Loucy (cell line): ENCODE measurements at regions not wholly inside any gene's neighbourhood (a gene's known extent, or its start where the extent isn't known, plus 50 kb on each side); places are given as distances from the start of the nearest gene placed in this dataset.

ENCODE experiments used
- EZH2phosphoT487 ChIP-seq: fragments of 200-600 bp; IDR thresholded peaks from 2 replicates; pipeline ENCODE4 v1.6.1; 2018; ENCODE audit warnings: antibody characterized with exemption, mild to moderate bottlenecking, moderate library complexity, borderline replicate concordance
- TF ChIP-seq, protein P1 (sequence below): fragments of 200-600 bp; sonication (generic); conservative IDR thresholded peaks from 2 replicates; pipeline ENCODE4 v1.5.1; 2014; ENCODE audit warnings: mild to moderate bottlenecking, antibody characterized with exemption, low read length

- TF ChIP-seq, protein P1, sequence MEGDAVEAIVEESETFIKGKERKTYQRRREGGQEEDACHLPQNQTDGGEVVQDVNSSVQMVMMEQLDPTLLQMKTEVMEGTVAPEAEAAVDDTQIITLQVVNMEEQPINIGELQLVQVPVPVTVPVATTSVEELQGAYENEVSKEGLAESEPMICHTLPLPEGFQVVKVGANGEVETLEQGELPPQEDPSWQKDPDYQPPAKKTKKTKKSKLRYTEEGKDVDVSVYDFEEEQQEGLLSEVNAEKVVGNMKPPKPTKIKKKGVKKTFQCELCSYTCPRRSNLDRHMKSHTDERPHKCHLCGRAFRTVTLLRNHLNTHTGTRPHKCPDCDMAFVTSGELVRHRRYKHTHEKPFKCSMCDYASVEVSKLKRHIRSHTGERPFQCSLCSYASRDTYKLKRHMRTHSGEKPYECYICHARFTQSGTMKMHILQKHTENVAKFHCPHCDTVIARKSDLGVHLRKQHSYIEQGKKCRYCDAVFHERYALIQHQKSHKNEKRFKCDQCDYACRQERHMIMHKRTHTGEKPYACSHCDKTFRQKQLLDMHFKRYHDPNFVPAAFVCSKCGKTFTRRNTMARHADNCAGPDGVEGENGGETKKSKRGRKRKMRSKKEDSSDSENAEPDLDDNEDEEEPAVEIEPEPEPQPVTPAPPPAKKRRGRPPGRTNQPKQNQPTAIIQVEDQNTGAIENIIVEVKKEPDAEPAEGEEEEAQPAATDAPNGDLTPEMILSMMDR, result no peak
- TF ChIP-seq EZH2phosphoT487, result no peak
Measured at GRCh38 chr15:92283813-92284212, 109.9 kb upstream of the ST8SIA2 start.
